ENCODE measurements at regions not wholly inside any gene's neighbourhood (a gene's known extent, or its start where the extent isn't known, plus 50 kb on each side); places are given as distances from the start of the nearest gene placed in this dataset.
"Not testable (repeated sequence)": the region's sequence is repeated elsewhere in the genome, so short reads cannot be mapped to it uniquely, and the experiment has no call there.

DNA sequence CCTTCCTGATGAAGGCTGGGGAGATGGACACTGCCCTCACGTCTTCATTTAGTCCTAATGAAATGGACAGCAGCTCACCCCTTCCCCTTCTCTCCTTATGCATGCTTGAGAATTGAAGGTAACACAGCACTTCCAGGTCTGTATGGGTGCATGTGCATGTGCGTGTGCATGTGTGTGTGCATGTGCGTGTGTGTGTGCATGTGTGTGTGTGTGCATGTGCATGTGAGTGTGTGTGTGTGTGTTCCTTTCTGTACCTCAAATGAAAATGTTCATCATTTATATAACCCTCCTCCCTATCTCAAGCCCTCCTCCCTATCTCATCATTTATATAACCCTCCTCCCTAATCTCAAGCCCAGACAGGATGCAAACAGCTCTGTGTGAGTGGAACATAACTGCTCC, 444.8 kb downstream of the MAT2B start:
- DNase-seq (ENCODE audit: low read depth) = no peak

DNA sequence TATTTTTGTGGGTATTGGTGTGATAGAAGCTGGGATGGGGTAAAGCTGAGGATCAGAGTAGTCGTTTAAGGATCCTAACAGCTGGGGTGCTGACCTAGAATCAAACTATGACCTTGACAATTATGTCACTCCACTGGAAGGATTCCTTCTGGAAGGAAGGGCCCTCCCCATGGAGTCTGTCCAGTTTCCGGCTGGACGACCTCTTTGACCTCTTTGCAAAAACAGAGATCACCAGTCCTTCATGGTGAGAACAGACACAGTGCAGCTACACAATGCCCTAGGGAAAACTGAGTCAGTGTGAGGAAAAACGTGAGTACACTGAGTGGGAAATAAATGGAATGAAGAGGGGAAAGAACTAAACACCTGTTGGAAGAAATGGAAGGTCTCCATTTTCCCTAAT, 445.6 kb downstream of the MAT2B start:
- no peak for DNase-seq (ENCODE audit: low read depth)

DNA sequence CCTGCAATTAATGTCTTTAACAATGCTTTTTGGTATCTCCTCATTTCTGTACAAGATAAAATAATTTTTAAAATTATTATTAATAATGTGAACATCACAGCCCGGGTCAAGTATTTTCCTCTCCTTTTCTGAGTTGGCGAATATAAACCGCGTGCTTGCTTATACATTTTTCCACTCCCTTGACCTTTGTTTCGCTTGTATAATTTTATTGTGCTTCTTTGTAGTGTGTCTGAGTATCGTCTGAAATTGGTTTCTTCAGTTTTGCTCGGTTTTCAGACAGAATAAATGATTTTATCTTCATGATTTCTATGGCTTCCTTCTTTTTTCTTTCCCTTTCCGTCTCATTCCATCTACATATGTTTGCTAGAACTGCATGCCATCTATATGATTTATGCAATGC, 448.5 kb downstream of the MAT2B start:
- no peak for DNase-seq (ENCODE audit: low read depth)

DNA sequence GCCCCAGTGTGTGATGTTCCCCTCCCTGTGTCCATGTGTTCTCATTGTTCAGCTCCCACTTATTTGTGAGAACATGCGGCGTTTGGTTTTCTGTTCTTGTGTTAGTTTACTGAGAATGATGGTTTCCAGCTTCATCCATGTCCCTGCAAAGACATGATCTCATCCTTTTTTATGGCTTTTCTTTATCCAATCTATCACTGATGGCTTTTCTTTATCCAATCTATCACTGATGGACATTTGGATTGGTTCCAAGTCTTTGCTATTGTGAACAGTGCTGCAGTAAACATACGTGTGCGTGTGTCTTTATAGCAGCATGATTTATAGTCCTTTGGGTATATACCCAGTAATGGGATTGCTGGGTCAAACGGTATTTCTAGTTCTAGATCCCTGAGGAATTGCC, 455.8 kb downstream of the MAT2B start:
- DNase-seq (ENCODE audit: low read depth) = not testable (repeated sequence)

DNA sequence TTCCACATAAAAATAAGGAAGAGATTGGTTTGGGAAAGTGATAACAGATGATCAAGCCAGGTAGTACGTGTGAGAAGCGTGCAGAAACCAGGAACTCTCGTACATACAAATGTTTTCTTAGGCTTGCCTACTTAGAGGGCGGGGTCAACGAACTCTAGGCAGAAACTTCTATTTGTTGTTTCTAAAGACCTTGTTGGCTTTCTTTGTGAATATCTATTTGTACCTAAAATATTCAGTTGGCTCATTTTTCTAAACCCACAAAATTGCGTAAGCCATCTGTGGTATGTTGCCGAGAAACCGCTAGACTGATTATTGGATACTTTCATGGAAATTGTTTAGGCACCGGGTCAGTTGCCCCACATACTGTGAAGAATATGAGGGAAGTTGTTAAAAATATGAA, 458.5 kb downstream of the MAT2B start:
- DNase-seq (ENCODE audit: low read depth) = peak; percentile 67

DNA sequence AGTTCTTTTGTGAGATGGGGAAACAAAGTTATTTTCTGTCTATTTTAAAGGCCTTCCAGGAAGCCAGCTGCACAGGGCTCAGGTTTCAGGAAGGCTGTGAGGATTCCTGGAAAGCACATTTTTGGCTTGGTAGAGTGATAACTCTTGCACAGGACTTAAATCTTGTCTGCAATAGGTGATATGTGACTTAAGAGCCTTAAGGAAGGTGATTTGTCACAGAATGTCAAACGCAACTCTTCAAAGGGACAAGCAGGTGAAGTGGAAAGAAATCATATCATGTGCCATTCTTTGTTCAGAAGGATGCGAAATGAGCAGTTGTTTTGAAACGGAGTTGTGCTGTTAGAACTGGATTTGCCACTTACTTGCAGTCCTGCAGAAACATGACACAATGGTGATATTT, 459.3 kb downstream of the MAT2B start:
- peak; percentile 45 for DNase-seq (ENCODE audit: low read depth)

DNA sequence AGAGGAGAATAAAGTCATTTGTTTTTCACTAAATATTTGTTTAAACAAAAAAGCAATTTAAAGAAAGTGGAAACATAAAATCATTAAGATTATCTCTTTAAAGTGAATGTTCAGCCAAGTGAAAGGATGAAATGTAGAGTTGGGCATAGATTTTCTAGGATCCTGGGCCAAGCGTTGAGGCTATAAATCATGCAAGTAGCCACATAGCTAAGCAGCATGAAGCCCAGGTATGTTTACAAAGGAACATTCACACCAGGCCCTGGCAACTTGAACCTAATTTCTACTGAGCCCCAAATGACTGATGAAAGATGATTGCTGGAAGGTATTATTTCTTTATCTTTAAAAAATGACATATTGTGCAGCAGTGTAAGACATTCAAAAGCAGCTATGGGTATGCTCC, 461.8 kb downstream of the MAT2B start:
- DNase-seq (ENCODE audit: low read depth) = no peak

DNA sequence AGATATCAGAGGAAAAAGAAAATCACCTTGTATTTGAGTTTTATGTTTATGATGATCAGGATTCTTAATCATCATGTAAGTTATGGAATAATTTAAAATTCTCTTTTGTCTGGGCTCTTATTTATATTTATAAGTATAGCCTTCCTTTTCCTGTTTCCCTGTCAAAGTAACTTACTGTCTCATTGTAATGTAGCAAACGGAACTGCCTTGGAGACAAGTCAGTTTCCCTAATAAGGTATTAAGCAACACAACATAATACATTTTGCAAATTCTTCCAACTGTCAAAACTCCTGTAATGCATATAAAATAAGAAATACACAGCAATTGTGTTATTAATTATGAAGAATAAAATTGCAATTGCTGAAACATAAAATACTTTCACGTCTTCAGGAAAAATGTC, 463.2 kb downstream of the MAT2B start:
- DNase-seq (ENCODE audit: low read depth) = no peak

DNA sequence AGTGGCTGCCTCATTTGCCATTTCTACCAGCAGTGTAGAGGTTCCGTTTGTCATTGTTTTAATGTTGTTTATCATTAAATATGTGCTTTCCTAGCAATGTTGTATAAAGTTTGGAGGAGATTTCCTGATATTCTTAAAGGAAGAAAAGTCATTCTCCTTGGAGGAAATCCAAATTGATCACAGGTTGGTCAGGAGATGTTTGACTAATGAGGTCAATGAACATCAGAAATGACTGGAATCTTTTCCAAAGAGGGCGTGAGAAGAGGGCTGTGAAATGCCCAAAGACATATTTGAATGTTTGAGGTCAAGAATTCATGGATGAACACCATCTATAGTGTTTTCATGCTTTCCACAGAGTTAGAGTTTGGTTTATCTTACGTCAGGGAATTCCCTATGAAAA, 471.3 kb downstream of the MAT2B start:
- DNase-seq (ENCODE audit: low read depth) = peak; percentile 48

DNA sequence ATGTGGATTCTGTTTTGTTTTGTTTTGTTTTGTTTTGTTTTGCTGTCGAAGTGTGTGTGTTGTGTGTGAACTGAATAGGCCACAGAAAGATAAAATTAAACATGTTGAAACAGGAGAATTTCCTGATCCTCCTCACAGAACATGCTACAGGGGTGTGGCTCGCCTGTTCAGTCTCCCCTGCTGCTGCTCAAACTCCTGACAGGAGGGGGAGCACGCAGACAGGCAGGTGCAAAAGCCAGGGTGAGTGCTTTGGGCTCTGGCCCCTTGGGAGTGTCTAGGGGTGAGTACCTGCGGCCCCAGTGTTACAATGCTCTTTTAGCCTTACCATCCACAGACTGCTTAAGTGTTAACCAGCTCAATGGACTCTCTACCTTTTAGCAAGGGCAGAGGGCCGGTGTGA, 473.5 kb downstream of the MAT2B start:
- no peak for DNase-seq (ENCODE audit: low read depth)

DNA sequence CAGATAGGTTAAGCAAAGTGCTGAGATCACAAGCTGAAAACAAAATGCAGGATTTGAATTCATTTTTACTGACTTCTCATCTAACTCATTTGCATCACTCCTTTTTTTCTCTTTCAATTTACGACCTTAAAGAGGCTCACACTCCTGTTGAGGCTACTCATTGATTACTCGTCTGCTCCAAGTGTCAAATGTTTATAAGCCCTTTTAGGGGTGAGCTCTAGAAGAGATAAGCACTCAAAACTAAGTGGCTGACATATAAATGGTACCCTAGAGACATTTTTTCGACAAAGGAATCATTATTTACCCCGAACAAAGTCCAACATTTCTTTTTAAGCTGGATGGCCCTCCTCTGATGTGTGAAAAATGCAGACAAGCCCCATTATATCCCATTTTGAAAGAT, 483.1 kb downstream of the MAT2B start:
- DNase-seq (ENCODE audit: low read depth) = no peak

DNA sequence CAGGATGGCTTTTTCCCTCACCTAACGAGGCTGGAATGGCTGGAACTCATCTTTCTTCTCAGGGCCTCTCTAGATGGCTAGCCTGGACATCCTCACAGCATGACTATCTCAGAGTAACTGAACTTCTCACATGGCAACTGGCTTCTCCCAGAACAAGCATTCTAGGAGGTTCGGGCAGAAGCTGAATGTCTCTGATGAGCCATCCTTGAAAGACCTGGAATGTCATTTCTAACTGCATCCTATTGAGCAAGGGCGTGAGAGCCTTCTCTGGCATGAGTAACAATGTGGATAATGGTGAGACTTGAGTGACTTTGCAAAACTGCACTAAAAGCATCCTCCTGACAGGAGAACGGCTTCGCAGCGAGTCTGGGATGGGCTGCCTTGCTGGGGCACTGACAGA, 487.7 kb downstream of the MAT2B start:
- DNase-seq (ENCODE audit: low read depth) = no peak

DNA sequence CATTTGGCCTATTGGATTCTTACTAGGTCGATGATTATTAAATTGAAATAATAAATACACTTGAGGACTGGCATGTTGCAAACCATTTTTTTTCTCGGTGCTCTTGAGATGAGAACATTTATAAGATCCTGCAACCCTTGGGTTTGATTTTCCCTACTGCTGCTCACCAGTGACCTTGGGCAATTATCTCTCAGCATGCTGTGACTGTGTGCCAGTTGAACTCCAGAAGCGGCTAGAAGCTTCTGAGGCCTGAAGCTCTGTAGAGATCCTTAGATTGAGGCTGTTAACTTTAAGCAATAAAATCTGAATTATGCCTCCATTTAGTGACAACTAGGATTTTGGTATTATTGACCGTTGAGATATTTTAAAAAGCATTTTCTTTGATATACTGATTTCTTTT, 489.8 kb downstream of the MAT2B start:
- no peak for DNase-seq (ENCODE audit: low read depth)

DNA sequence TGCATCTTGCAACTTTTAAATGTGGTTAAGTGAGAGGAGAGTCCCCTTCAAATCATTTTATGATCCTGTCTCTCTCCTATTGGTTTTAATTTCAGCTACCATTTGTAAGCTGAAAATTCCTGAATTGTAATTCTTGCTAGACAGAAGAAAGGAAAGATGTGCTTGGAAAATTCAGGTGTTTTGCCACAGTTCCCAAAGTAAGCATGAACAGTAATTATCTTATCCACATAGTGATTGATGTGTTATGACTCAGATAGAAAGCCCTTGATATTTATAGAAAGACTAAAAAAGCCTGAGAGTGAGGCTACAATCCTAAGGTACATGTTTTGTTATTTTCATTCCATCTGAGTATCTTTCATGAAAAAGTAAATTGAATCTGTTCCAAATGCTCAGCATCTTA, 492.5 kb downstream of the MAT2B start:
- no peak for DNase-seq (ENCODE audit: low read depth)

DNA sequence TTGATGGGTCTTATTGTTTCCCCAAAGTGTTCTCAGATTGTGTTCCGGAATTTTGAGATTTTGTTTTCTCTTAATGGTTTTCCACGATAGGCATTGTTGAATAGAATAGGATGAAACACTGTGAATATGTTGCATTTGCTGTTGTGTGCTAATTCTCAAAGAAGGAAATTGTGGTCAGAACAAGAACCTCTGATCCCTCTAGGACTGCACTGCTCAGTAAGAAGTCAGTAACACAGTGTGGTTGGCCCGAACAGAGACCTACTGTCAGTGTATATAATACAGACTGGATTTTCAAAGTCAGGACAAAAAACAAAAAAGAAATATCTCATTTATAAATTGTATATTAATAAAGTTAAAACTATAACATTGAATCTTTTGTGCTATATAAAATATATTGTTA, 494.8 kb downstream of the MAT2B start:
- no peak for DNase-seq (ENCODE audit: low read depth)

DNA sequence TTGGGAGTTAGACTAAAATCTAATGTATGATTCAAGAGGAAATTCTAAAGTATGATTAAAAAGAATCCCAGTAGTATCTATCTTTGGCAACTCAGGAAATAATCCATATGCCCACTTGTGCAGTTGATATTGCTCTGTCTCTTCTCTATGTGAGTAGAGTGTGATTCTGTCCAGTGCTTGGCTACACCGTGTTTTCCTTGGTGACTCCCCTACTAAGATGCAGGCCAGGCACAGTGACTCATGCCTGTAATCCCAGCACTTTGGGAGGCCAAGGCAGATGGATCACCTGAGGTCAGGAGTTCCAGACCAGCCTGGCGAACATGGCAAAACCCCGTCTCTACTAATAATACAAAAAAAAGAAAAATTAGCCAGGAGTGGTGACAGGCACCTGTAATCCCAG, 495.4 kb downstream of the MAT2B start:
- peak; percentile 6 for DNase-seq (ENCODE audit: low read depth)

DNA sequence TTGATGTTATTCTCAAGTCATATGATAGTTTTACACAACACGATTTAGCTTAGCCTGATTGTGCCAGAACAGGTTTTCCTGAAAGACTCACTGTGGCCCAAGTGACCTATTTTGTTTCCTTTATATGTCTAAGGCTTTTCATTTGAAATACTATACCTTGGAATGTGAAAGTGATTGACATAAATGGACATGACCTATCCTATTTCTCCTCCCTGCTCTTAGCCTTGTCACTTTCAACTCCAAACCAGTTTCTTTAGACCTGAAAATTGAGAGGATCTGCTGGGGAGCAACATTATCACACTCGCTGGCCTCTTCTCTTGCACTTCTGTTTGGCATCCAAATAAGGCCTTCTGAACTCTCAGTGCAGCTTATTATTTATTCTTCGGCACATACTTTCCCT, 496.8 kb downstream of the MAT2B start:
- DNase-seq (ENCODE audit: low read depth) = peak; percentile 29

DNA sequence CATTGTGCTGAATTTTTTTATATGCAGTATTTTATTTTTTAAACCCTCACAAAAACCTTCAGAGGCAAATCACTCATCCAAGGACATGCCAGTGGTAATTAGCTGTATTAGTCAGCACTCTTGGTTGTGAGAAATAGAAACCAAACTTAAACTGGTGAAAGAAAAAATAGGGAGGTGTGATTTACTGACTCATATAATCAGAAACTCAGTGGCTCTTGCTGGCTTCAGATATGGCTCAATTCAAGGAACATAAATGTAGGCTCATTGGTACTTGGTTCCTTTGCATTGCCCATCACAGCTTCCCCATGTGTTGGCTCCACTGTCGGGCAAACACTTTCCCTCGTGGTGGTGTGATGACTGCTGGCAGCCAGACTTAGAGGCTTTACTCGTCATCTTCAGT, 497.2 kb downstream of the MAT2B start:
- peak; percentile 55 for DNase-seq (ENCODE audit: low read depth)

DNA sequence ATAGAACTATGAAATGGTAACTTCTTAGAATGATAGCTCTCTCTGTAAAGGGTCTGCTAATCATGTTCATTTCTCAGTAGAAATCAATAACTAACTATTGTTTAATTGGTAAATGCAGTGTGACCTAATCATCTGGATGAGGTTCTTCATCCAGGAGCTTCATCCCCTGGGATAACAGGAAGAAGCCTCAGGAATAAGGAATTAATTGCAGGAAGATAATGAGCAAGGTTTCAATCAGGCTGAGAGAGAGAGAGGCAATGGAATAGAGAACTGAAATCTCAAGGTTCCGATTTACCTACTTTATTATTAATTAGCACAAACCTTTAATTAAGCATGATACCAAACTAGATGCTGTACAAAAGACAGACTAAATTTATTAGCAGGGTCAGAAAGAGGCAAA, 499.7 kb downstream of the MAT2B start:
- DNase-seq (ENCODE audit: low read depth) = no peak

DNA sequence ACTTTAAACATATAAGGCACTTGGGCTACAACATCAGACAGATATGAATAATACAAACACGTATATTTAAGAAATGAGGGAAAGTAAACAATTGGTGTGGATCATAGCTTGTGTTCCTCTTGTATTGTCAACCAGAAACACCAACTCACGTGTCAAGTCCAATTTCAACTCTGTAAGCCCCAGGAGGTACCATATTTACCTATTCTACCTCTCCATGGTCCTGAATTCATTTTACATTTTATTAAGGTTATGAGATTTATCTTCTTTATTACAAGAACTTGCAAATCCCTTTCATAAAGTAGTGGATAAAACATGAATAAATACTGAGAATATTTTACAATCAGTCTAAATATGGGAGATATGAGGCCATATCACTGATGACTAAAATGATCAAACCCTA, 501.6 kb downstream of the MAT2B start:
- DNase-seq (ENCODE audit: low read depth) = no peak

DNA sequence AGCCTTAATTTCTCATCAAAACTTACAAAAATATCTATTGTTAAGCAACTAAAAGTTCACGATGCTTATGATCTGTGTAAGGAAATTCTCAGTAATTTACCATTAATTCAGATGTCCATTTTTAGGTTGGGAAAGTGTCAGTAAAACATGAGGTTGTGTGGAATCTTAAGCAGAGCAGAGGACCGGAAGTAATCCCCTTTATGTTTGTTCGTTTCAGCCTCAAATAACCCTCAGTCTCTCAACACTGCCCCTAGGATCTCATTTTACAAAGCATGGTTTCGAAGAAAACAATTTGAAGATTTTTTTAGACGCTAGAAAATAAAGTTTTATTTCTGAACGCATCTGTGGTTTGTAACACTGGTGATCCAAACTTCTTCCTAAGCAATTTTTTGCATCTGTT, 504.2 kb downstream of the MAT2B start:
- no peak for DNase-seq (ENCODE audit: low read depth)

DNA sequence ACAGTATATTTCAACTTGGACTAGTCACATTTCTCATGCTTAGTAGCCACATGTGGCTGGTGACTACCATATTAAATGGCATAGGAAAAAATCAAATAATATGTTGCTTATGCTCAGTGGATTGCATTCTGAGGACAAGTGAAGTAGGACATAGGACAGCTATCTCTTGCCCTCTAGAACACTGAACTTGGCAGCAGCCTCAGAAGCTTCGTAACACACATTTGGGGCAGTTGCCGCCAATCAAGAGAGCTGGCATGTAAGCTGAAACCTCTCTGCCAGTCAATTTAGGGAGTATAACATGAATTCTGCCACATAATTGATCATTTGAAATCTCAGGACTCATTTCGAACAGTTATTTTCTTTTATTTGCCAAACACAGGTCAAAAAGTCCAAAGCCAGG, 505.5 kb downstream of the MAT2B start:
- no peak for DNase-seq (ENCODE audit: low read depth)

DNA sequence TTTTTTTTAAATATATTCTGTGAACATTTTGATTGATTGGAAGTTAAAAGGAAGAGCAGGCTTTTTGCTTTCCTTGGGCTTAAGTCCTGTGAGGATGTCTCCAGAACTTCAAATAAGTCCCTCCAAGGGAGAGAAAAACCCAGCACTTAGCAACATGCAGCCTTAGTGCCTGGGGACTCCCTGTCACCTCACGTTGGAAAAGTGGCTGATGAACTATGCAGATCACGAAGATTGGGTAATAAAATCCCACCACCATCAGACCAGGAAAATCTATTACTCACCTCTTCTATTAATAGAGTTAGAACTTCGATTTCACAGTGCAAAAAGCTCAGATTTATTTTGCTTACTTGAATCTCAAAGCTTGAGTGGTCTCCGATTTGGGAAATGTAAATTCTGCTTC, 507.0 kb downstream of the MAT2B start:
- DNase-seq (ENCODE audit: low read depth) = no peak

DNA sequence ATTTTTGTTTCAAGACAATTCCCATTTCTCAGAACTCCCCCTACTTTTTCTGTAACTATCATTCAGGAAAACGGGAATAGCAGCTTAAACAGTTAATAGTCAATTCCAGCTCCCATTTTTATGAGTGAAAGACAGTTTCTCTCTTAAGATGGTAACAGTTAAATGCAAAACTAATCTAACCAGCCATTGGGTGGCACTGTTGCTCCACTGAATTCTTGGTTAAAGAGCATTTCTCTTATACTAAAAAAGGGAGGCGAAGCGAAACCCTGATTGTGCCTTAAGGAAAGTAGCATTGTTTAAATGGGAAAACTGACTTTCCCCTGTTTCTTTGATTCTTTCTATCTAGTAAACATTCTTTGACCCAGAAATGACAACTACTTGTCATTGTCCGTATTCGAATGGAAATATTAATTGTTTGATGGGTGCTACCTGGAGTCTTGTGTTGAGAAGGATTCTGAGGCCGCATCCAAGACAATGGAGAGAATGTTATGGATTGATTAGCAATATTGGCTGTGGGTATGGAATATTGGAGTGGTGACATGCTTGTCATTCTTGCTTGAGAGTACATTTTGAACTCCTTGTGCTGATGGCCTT, 507.8 kb downstream of the MAT2B start:
- DNase-seq (ENCODE audit: low read depth) = peak; percentile 72

DNA sequence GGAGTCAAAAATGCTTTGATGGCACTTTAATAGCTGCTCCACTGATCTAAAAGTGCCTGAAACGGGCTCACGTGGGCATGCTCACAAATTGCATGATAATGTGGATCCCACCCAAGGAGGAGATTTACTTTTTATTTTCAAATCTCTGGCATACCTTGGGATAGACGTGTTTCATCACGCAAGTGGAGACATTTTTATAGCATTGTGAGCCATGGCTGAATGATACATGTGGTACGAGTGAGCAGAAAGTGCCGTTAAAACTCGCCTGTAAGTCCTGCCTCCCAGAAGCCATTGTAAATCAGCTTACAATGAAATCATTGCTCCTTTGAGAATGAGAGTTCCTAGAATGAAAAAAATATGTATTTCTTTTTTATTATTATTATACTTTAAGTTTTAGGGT, 514.7 kb downstream of the MAT2B start:
- DNase-seq (ENCODE audit: low read depth) = no peak
